Breast epithelium (tissue), 3 donors: ENCODE measurements at regions not wholly inside any gene's neighbourhood (a gene's known extent, or its start where the extent isn't known, plus 50 kb on each side); places are given as distances from the start of the nearest gene placed in this dataset.

Source experiments
- POLR2A ChIP-seq: fragments of 450-650 bp; IDR thresholded peaks from one replicate; pipeline ENCODE4 v1.6.1; 2016; ENCODE audit warnings: antibody characterized with exemption, mild to moderate bottlenecking, moderate library complexity
- POLR2AphosphoS5 ChIP-seq, 3 donors: sonication (generic); formaldehyde crosslinking; IDR thresholded peaks; one replicate each; pipeline ENCODE4 v1.6.1; 2017; ENCODE audit warnings: antibody characterized with exemption in 3 of 3
- TF ChIP-seq, protein P1 (sequence below), 3 donors: fragments of 450-650 bp; IDR thresholded peaks; one replicate each; pipeline ENCODE4 v1.5.1; 2016 to 2017; ENCODE audit warnings: antibody characterized with exemption in 3 of 3, mild to moderate bottlenecking in 3 of 3, moderate library complexity in 3 of 3

DNA sequence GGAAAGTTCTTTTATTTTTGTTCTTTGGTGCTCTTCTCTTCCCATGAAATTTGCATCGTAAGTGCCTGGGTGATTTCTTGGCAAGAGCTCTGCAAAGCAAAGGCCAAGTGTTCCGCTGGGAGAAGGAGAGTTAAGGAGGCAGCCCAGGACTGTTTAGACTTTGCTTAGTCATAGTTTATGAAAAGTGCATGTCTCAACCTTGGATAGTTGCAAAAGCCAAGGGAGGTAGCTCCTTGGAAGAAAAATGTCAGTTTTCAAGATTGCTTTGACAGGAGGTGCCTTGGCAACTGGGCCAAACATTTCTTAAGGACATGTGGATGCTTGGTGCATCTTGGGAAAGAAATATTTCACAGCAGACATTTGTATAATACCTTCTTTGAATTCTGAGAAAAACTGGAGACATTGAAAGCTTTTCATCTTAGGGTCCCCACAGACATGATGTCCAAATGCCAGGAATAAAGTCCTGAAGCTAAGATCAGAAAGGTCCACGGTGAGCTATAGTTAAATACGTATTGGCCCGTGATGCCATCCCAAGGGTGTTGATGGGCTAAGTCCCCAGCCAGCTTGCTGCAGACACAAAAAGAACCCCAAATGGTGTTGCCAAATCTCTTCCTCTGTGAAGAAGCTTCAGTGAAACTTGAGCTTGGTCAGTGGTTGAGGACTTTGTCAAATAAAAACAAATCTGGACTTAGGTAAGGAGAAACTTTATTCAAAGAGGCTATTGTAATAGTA lies 96.3 kb upstream of the THUMPD2 start:
- TF ChIP-seq, protein P1, sequence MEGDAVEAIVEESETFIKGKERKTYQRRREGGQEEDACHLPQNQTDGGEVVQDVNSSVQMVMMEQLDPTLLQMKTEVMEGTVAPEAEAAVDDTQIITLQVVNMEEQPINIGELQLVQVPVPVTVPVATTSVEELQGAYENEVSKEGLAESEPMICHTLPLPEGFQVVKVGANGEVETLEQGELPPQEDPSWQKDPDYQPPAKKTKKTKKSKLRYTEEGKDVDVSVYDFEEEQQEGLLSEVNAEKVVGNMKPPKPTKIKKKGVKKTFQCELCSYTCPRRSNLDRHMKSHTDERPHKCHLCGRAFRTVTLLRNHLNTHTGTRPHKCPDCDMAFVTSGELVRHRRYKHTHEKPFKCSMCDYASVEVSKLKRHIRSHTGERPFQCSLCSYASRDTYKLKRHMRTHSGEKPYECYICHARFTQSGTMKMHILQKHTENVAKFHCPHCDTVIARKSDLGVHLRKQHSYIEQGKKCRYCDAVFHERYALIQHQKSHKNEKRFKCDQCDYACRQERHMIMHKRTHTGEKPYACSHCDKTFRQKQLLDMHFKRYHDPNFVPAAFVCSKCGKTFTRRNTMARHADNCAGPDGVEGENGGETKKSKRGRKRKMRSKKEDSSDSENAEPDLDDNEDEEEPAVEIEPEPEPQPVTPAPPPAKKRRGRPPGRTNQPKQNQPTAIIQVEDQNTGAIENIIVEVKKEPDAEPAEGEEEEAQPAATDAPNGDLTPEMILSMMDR (IDR thresholded peaks at IDR 0.05), result no peak
- TF ChIP-seq POLR2A (no peak), POLR2AphosphoS5 (IDR thresholded peaks at IDR 0.05) (no peak)
